K562 (cell line): ENCODE measurements at regions not wholly inside any gene's neighbourhood (a gene's known extent, or its start where the extent isn't known, plus 50 kb on each side); places are given as distances from the start of the nearest gene placed in this dataset.
A peak's percentile ranks its signal among the peaks of the same experiment; 100 is the strongest.

Experiments
- CREB3 ChIP-seq: fragments of 450-650 bp; conservative IDR thresholded peaks from 2 replicates; pipeline ENCODE4 v1.6.1; 2016; ENCODE audit warnings: missing genetic modification characterization, low read depth, mild to moderate bottlenecking, missing compliant biosample characterization, moderate library complexity
- CUX1 ChIP-seq: fragments of 200-800 bp; sonication (Bioruptor generic); IDR thresholded peaks from 2 replicates; pipeline ENCODE4 v1.6.1; 2016; ENCODE audit warnings: missing genetic modification characterization, missing compliant biosample characterization
- CXXC5 ChIP-seq: fragments of 250-450 bp; sonication (Bioruptor Pico); IDR thresholded peaks from 2 replicates; pipeline ENCODE4 v1.8.0; 2022; ENCODE audit warnings: inconsistent platforms, mild to moderate bottlenecking, moderate library complexity
- DMBX1 ChIP-seq: fragments of 250-450 bp; sonication (Bioruptor Pico); IDR thresholded peaks from 2 replicates; pipeline ENCODE4 v1.8.0; 2022; ENCODE audit warnings: inconsistent platforms, mild to moderate bottlenecking, moderate library complexity, borderline replicate concordance
- GTF2A2 ChIP-seq: IDR thresholded peaks from 2 replicates; pipeline ENCODE4 v1.6.1; 2016; ENCODE audit warnings: mild to moderate bottlenecking, missing genetic modification characterization, missing compliant biosample characterization
- ILK ChIP-seq: fragments of 450-650 bp; IDR thresholded peaks from 2 replicates; pipeline ENCODE4 v1.6.1; 2016; ENCODE audit warnings: missing genetic modification characterization, low read depth, mild to moderate bottlenecking, missing compliant biosample characterization, moderate library complexity, borderline replicate concordance
- KLF10 ChIP-seq: fragments of 250-450 bp; sonication (Bioruptor Pico); IDR thresholded peaks from 2 replicates; pipeline ENCODE4 v1.6.1; 2021; ENCODE audit warnings: matching md5 sums
- MXI1 ChIP-seq: IDR thresholded peaks from 2 replicates; pipeline ENCODE4 v1.6.1; 2011; ENCODE audit warnings: low read depth, mild to moderate bottlenecking, improper control_type of control experiment, low read length
- MYNN ChIP-seq, 2 experiments: sonication (generic); formaldehyde crosslinking in 1 of 2; IDR thresholded peaks; 2 replicates each; pipeline versions ENCODE4 v1.5.0 to v1.6.1; 2016 to 2020; ENCODE audit warnings: antibody characterized with exemption in 1 of 2, missing genetic modification reagents in 1 of 2
- RHOXF2B ChIP-seq: fragments of 250-450 bp; sonication (Bioruptor Pico); conservative IDR thresholded peaks from 2 replicates; pipeline ENCODE4 v1.5.1; 2021
- ZNF518B ChIP-seq: fragments of 250-450 bp; sonication (Bioruptor Pico); IDR thresholded peaks from 2 replicates; pipeline ENCODE4 v1.5.0; 2021; ENCODE audit warnings: mild to moderate bottlenecking, moderate library complexity

- TF ChIP-seq GTF2A2 (tag) (peak; percentile 7), MYNN (IDR thresholded peaks at IDR 0.05) (peak; percentile 89; the same call in 1 of the 2 replicates), MYNN (CRISPR knock-in tag; IDR thresholded peaks at IDR 0.05) (no peak), DMBX1 (CRISPR knock-in tag) (0 out of 2 replicates have a peak, but pooled peaks have one; percentile 6), ZNF518B (CRISPR knock-in tag) (0 out of 2 replicates have a peak, but pooled peaks have one; percentile 1), KLF10 (CRISPR knock-in tag) (peak; percentile 31; the same call in 1 of the 2 replicates), CXXC5 (CRISPR knock-in tag) (peak; percentile 53; the same call in 1 of the 2 replicates), RHOXF2B (CRISPR knock-in tag) (peak; percentile 77; the same call in 1 of the 2 replicates), CREB3 (tag) (peak; percentile 1), ILK (0 out of 2 replicates have a peak, but pooled peaks have one; percentile 39), CUX1 (CRISPR knock-in tag) (peak; percentile 83), MXI1 (peak; percentile 66; the same call in 1 of the 2 replicates)
These were observed 66.1 kb upstream of the WDR1 start (continued) for GRCh38 chr4:10182446-10183424.
